NCI-H446 (cell line): ENCODE measurements at regions not wholly inside any gene's neighbourhood (a gene's known extent, or its start where the extent isn't known, plus 50 kb on each side); places are given as distances from the start of the nearest gene placed in this dataset.
A peak's percentile ranks its signal among the peaks of the same experiment; 100 is the strongest.

Source experiments
- DNase-seq, 2 experiments: peaks; one replicate each; lab custom pipeline; 2025; lab: John Stamatoyannopoulos, UW

DNA sequence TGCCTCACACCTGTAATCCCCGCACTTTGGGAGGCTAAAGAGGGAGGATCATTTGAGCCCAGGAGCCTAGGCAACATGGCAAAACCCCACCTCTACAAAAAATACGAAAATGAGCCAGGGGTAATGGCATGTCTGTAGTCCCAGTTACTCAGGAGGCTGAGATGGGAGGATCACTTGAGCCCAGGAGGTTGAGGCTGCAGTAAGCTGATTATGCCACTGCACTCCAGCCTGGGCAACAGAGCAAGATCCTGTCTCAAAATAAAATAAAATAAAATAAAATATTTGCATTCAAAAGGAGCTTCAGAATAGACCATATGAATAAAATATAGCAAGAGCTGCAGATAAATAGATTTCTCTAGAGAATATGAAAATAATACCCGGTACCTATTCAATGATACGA lies 71.5 kb upstream of the ATF7IP2 start:
- DNase-seq: no peak

- no peak for DNase-seq
Observed at GRCh38 chr16:10314811-10315210, 71.0 kb upstream of the ATF7IP2 start.

- DNase-seq: no peak
Observed at GRCh38 chr16:10317425-10318001, 68.3 kb upstream of the ATF7IP2 start.

- no peak for DNase-seq
Observed at GRCh38 chr16:10318798-10319500, 66.9 kb upstream of the ATF7IP2 start.

DNA sequence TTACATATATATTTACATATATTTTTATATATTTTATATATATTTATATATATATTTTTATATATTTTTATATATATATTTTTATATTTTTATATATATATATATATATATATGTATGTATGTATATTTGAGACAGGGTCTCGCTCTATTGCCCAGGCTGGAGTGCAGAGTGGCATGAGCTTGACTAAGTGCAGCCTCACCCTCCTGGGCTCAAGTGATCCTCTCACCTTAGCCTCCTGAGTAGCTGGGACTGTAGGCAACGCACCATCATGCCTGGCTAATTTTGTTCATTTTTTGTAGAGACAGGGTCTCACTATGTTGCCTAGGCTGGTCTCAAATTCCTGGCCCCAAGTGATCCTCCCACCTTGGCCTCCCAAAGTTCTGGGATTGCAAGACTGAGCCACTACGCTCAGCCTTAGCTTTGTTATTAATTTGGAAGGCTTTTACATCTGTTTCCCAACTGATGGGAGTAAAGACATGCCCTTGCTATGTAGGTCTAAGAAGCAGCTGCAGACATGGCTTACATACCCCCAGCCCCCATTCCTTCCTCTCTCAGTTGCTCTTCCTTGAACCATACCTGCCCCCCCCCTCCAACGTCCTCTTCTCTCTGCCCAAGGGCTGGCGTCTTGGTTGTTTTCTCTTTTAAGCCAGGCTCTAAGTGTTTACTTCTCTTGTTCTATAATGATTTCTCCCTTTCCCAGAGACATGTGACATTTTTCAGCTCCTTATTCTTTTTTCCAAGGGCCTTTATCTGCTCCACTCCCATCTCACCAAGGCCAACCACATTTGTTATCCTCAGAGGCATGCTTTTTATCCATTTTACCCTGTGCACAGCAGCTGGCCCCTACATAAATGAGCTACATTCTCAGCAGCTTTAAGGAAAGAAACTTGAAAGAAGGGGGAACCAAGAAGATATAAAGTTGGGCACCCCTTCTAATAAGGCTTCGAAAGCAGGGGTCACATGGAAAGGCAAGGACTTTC lies 64.2 kb upstream of the ATF7IP2 start:
- DNase-seq: no peak

- DNase-seq: no peak
Observed at GRCh38 chr16:10322723-10323527, 62.9 kb upstream of the ATF7IP2 start.

DNA sequence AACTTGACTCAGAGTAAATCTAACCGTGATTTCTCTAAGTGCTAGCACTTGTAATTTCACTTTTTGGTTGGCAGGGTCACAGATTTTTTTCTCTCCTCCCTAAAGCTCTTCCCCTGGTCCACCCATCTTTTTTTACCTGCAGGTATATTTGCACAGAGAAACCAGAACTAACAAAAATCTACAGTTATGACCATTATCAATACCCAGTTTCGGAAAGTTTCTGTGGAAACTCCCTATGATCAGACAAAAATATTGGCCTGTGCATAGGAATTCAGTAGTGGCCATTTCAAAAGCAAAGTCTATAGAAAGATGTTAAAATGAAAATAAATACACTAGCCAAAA lies 62.4 kb upstream of the ATF7IP2 start:
- no peak for DNase-seq

DNA sequence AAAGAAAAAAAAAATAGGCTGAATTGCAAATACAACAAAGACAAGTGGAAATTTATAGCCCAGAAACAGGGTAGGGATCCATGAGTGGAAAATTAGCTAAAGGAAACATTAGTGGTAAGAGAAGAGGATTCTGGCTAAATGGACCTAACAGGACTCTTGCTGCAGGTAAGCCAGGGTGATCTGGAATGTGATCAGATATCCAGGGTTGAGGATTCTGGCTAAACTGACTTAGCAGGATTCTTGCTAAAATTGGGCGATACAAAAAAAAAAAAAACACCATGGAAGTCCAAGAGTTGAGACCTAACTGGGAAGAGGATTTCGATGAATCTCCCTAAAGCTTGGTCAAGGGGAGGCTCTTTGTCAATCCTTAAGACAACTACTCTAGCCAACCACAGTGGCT lies 61.7 kb upstream of the ATF7IP2 start:
- no peak for DNase-seq

DNA sequence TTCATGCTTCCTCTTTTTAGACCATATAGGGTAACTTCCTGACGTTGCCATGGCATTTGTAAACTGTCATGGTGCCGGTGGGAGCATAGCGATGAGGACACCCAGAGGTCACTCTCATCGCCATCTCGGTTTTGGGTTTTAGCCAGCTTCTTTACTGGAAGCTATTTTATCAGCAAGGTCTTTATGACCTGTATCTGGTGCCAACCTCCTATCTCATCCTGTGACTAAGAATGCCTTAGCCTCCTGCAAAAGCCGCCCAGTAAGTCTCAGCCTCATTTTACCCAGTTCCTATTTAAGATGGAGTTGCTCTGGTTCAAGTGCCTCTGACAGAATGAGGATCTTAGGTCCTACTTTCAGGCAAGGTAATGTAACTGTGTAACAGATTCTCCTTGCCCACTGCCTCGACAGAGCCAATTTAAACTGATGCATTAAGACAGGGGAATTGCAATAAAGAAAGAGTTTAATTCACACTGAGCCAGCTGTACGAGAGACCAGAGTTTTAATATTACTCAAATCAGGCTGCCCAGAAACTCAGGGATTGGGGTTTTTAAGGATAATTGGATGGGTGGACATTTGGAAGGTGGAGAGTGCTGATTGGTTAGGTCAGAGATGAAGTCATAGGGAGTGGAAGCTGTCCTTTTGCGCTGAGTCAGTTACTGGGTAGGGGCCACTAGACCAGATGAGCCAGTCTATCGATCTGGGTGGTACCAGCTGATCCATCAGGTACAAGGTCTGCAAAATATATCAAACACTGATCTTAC lies 59.9 kb upstream of the ATF7IP2 start:
- DNase-seq: no peak

GRCh38 chr16:10326647-10327046 lies 59.2 kb upstream of the ATF7IP2 start:
- no peak for DNase-seq

- peak in 1 of 2 experiments; percentile 8 for DNase-seq
Observed at GRCh38 chr16:10328291-10328690, 57.6 kb upstream of the ATF7IP2 start.

GRCh38 chr16:10332241-10332640 lies 53.6 kb upstream of the ATF7IP2 start:
- DNase-seq: no peak

- DNase-seq: no peak
Observed at GRCh38 chr16:10332775-10333174, 53.1 kb upstream of the ATF7IP2 start.

DNA sequence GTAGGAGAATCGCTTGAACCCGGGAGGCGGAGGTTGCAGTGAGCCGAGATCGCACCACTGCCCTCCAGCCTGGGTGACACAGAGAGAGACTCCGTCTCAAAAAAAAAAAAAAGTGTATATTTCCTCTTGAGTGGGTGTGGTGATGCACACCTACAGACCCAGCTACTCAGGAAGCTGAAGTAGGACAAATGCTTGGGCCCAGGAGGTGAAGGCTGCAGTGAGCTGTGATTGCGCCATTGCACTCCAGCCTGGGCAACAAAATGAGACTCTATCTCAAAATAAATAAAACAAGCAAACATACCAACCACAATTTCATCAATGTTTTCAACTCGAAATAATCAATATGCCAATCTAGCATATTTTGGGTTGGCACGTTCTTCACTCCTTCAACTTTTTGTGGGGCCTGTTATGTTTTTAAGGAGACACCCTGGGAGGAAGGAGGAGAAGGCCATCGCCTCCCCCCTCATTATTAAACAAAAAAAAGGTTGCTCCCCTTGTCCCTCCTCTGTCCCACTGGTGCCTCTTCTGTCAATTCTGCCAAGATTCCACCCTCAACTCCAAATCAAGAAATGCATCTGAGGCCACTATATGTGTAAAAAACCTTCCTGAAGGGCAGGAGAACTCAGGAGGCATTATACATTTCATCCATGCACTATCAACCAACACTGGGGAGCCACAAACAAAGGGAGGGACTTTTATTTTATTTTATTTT lies 52.4 kb upstream of the ATF7IP2 start:
- no peak for DNase-seq

DNA sequence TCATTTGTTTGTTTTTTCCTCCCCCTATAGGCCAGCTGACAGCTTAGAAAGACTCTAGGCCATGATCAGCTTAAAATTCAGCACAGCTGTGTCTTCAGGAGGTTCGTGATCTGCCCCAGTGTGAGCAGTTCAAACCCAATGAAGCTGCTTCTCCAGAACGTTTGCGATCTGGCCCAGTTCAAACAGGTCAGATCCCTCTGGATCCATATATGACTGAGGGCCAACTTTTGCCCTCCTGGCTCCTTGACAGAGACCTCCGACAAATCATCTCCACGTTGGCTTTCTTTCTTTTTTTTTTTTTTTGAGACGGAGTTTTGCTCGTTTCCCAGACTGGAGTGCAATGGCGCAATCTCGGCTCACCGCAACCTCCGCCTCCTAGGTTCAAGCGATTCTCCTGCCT lies 50.2 kb upstream of the ATF7IP2 start:
- DNase-seq: no peak
